ENCODE measurements at regions not wholly inside any gene's neighbourhood (a gene's known extent, or its start where the extent isn't known, plus 50 kb on each side); places are given as distances from the start of the nearest gene placed in this dataset.
"Not testable (repeated sequence)": the region's sequence is repeated elsewhere in the genome, so short reads cannot be mapped to it uniquely, and the experiment has no call there.

GRCh38 chrX:116290359-116290758 is 119.8 kb downstream of the AGTR2 start:
- DNase-seq (ENCODE audit: low spot score) = no peak

DNA sequence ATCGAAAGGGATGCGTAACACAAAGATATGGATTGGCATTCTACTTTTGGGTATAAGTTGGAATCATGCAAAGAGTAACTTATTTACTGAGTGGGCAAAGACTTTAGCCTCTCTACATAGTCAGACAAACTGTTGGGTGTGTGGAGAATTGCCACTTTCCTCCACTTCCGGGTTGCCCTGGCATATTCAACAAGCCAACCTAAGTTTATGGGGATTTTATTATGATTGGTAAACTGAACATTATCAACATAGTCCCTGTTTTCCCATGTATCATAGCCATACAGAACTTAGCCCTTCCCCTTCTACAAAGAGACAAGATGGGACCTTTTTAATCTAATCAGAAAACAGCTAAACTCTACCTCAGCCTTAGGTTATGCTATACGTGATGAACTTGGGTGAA is 121.6 kb downstream of the AGTR2 start:
- DNase-seq (ENCODE audit: low spot score) = no peak

GRCh38 chrX:116298956-116299355 is 128.4 kb downstream of the AGTR2 start:
- DNase-seq (ENCODE audit: low spot score) = no peak

GRCh38 chrX:116306218-116306617 is 130.2 kb upstream of the SLC6A14 start:
- no peak for DNase-seq (ENCODE audit: low spot score)

DNA sequence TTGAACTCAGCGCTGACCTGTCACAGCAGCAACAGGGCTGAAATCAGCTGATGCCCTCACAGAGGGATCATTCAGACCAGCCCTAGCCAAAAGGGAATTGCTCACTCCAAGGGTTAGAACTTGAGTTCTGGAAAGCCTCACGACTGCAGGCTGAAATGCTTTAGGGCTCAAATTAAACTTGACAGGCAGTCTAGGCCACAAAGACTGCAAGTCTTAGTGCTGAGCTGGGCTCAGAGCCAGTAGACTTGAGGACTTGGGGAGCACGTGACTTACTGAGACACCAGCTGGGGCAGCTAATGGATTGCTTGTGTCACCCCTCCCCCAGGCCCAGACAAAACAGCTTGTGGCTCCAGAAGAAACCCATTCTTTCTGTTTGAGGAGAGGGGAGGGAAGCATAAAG is 119.0 kb upstream of the SLC6A14 start:
- peak; percentile 51 for DNase-seq (ENCODE audit: low spot score)

DNA sequence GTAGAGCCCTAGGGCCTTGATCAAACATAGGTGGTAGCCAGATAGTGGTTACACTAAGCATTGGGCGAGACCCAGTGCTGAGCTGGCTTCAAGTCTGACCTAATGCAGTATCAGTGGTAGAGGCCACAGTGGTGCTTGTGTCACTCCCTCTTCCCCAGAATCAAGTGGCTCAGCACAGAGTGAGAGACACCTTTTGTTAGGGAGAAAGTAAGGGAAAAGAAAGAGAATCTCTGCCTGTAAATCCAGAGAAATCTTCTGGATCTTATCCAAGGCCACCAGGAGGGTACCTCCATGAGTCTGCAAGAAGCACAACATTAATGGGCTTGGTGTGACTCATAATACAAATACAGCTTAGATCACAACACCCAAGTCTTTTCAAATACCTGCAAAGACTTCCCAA is 117.7 kb upstream of the SLC6A14 start:
- no peak for DNase-seq (ENCODE audit: low spot score)

DNA sequence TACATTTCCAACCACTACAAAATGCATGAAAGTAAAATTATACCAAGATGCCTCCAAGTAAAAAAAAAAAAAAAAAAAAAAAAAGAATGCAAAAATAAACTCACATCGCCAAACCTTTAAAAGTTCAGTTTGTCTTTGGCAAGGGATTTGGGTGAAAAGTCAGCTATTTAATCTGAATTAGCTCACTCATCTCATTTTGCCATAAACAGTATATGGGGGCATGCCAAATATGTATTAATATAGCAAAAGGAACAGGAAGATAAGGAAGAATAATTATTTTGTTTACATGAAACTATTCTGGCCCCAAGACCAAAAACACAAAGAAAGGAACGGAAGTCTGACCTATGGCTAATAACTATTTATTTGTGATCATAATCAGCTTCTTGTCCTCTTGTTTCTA is 114.7 kb upstream of the SLC6A14 start:
- DNase-seq (ENCODE audit: low spot score) = no peak

DNA sequence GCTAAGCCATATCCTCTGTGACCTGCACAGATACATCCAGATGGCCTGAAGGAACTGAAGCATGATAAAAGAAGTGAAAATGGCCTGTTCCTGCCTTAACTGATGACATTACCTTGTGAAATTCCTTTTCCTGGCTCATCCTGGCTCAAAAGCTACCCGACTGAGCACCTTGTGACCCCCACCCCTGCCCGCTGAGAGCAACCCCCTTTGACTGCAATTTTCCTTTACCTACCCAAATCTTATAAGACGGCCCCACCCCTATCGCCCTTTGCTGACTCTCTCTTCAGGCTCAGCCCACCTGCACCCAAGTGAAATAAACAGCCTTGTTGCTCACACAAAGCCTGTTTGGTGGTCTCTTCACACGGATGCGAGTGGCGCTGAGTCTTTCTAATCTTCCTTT is 104.4 kb upstream of the SLC6A14 start:
- DNase-seq (ENCODE audit: low spot score) = not testable (repeated sequence)

DNA sequence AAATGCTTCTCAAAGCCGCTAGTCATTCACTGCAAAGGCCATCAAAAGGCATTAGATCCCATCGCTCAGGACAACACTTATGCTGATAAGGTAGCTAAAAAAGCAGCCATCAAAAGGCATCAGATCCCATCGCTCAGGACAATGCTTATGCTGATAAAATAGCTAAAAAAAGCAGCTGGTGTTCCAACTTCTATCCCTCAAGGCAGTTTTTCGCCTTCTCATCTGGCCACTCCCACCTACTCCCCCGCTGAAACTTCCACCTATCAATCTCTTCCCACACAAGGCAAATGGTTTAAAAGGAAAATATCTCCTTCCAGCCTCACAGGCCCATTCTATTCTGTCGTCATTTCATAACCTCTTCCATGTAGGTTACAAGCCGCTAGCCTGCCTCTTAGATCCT is 101.6 kb upstream of the SLC6A14 start:
- not testable (repeated sequence) for DNase-seq (ENCODE audit: low spot score)

- no peak for DNase-seq (ENCODE audit: low spot score)
These were observed 97.0 kb upstream of the SLC6A14 start for GRCh38 chrX:116339407-116339806.

DNA sequence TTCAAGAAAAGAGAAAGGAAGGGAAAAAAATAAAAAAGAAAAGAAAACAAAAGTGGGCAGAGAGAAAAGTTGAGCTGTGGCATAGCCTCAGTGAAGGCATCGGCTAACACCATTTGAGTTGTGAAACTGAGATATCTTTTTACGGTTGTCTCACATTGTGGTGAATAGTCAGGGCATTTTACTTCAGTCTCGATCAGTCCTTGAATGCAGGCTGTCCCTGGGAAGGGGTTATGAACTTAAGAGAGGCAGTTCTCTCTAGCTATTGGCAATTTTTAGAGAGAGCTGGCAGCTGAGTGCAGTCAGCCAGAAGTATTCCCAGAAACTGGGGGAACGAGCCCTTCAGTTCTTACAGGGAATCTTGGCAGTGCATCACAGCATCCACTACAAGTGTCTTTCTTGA is 93.5 kb upstream of the SLC6A14 start:
- no peak for DNase-seq (ENCODE audit: low spot score)

DNA sequence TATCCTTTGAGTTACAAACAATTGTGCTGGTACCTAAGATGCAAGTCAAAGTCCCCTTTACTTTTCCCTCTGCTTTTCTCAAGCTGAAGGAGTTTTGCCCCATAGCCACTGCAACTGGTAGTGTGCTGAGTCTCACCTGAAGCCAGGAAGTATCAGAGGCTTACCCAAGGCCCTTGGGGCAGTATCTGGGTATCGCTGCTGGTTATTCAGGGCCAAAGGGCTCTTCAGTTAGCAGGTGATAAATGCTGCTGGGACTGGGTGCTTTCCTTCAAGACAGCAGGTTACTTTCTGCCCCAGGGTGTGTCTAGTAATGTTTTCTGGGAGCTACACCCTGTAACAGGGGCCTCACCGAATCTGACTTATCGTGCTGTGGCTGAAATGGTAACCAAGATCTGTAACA is 90.4 kb upstream of the SLC6A14 start:
- DNase-seq (ENCODE audit: low spot score) = no peak

GRCh38 chrX:116357329-116357728 is 79.1 kb upstream of the SLC6A14 start:
- no peak for DNase-seq (ENCODE audit: low spot score)

DNA sequence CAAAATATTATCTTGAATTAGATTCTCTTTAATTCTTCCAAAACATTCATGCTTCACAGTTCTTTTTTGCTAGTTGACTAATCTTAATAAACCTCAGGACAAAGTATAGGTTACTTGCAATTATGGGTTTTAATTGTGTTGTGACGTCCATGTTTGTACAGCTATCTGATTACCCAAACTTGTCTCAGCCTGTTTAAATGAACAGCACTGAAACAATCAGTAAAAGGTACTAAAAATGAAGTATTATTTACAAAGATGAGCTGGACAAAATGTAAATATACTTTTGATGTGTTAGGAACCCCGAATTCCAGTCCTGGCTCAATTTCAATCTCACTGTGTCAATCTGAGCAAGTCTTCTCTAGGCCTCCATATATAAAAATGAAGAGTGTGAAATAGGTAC is 57.4 kb upstream of the SLC6A14 start:
- no peak for DNase-seq (ENCODE audit: low spot score)

DNA sequence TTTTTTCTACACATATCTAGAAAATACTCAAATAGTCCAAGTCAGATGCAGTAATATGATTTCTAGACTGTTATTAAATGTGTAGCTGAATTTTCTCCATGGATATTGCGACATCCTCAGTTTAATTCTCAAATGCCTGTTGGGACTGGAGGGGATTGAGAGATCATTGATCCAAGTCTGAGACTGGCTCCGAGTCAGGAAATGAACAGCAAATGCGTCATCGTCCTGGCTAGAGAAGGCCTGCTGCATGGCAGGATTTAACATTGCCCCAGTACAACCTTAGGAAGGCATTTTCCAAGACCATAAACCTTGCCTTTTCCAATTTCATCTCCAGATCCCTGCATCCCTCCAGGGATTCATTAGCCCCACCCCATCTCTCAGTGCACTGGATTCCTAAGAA is 56.6 kb upstream of the SLC6A14 start:
- DNase-seq (ENCODE audit: low spot score) = no peak

DNA sequence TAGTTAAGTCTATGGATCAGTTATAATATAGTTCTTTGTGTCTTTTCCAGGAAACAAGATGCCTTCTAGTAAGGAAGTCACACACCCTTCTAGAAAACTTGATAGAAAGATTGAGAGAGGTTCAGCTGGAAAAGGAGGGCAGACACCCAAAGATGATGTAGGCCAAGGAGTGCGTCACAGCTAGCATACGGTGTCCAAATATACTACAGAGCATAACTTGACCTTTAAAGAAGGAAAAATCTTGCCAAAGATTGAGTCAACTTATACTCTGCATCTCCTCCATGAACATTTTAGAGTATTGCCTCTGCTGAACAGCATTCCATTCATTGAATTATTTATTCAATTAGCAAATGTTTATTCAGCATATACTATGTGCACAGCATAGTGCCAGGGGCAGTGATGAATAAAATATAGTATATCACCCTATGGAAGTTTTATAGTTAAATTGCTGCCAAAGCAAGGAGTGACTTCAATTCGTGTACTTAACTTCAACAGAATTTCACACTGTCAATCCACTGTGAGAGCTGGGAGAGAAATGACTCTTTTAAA is 51.9 kb upstream of the SLC6A14 start:
- no peak for DNase-seq (ENCODE audit: low spot score)
